ENCODE measurements at regions not wholly inside any gene's neighbourhood (a gene's known extent, or its start where the extent isn't known, plus 50 kb on each side); places are given as distances from the start of the nearest gene placed in this dataset.
"Not testable (repeated sequence)": the region's sequence is repeated elsewhere in the genome, so short reads cannot be mapped to it uniquely, and the experiment has no call there.

DNA sequence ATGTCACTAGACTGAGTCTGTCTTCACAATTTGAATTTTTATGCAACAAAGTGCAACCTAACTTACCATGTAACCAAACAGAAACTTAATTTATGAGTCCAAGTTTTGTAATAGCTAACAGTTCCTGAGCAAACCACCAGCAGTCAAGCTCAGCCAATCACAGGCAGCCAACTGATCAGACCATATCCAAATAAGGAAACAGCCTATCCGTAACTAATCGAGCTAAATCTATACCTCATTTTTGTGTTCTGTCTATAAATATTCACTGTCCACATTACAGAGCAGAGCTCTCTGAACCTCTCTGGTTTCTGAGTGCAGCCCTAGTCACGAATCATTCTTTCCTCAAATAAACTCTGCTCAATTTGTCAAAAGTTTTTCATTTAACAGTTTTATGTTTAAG lies 367.6 kb downstream of the PRR32 start:
- POLR2A ChIA-PET = no interaction called here
- no peaks in the 10 kb centered on the region for H3K36me3 Mint-ChIP-seq
- Histone ChIP-seq H3K27me3 (ENCODE audit: control insufficient read depth in 2 of 2, insufficient read depth in 2 of 2, low read length in 2 of 2) (no peaks in the 10 kb centered on the region), H3K9me3 (ENCODE audit: control insufficient read depth in 2 of 3, low read length in 3 of 3) (no peaks in the 10 kb centered on the region), H3K36me3 (ENCODE audit: control insufficient read depth in 2 of 3, insufficient read depth in 3 of 3, low read length in 3 of 3) (no peaks in the 10 kb centered on the region), H3K4me1 (ENCODE audit: control insufficient read depth in 2 of 2, insufficient read depth in 2 of 2, low read length in 2 of 2) (no peaks in the 10 kb centered on the region), H3K27ac (ENCODE audit: low read depth, low read length) (no peak overlapping the region), H3K4me3 (ENCODE audit: low read length) (no peak overlapping the region)
- no peak overlapping the region for H3K27ac Mint-ChIP-seq
- H3K9me3 Mint-ChIP-seq = peaks cover 0 to 3% (median 0%) of the 10 kb centered on the region in 11 donors
- no peaks in the 10 kb centered on the region for H3K4me1 Mint-ChIP-seq
- CTCF ChIA-PET = no interaction called here
- ATAC-seq (no peak), DNase-seq (no peak)
- no peaks in the 10 kb centered on the region for H3K27me3 Mint-ChIP-seq
- H3K4me3 Mint-ChIP-seq = no peak overlapping the region
- intact Hi-C loops (cut with micrococcal nuclease) = no loop called here

DNA sequence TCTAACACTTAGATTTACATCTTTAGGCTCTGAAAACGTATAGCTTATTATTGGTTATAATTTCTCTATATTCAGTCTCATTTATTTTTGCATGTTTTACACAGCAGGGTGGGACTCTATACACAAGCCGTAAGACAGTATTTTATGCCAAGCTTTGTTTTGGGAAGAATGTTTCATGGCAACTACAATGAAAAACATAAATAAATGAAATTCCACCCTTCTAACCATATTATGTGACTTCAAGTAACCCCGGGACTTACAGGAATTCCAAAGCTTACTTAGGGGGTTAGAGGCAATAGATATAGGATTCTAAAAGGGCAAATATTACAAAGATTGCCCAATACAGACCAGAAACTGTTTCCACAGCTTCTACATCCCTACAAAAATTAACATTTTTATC lies 370.9 kb downstream of the PRR32 start:
- Histone ChIP-seq H3K27ac (ENCODE audit: low read depth, low read length) (no peak overlapping the region), H3K27me3 (ENCODE audit: control insufficient read depth in 2 of 2, insufficient read depth in 2 of 2, low read length in 2 of 2) (no peaks in the 10 kb centered on the region), H3K36me3 (ENCODE audit: control insufficient read depth in 2 of 3, insufficient read depth in 3 of 3, low read length in 3 of 3) (no peaks in the 10 kb centered on the region), H3K9me3 (ENCODE audit: control insufficient read depth in 2 of 3, low read length in 3 of 3) (no peaks in the 10 kb centered on the region), H3K4me3 (ENCODE audit: low read length) (no peak overlapping the region), H3K4me1 (ENCODE audit: control insufficient read depth in 2 of 2, insufficient read depth in 2 of 2, low read length in 2 of 2) (no peaks in the 10 kb centered on the region)
- no peak overlapping the region for H3K4me3 Mint-ChIP-seq
- ATAC-seq = no peak
- no peaks in the 10 kb centered on the region for H3K27me3 Mint-ChIP-seq
- H3K36me3 Mint-ChIP-seq = no peaks in the 10 kb centered on the region
- DNase-seq = no peak
- H3K27ac Mint-ChIP-seq = no peak overlapping the region
- peaks cover 0 to 3% (median 0%) of the 10 kb centered on the region in 11 donors for H3K9me3 Mint-ChIP-seq
- ChIA-PET CTCF (no interaction called here), POLR2A (no interaction called here)
- no peaks in the 10 kb centered on the region for H3K4me1 Mint-ChIP-seq
- intact Hi-C loops (cut with micrococcal nuclease) = no loop called here

DNA sequence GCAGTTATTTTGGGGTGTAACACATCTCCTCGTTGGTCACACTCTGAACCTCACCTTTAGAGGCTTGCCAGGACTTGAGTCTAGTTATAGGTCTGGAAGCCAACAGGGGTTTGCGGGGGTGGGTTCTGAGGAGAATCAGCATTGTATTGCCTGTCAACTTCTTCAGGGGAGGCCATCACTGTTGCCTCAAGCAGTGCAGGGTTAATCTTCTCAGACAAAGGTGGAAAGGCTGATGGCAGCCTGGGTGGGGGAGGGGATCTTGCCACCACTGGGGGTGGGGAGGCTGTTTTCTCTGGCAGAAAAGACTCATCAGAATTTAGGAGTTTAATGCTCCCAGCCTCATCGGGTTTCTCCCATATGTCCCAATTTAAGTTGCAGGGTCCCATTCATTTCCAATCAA lies 387.8 kb downstream of the PRR32 start:
- H3K36me3 Mint-ChIP-seq = no peaks in the 10 kb centered on the region
- ATAC-seq (no peak), DNase-seq (no peak)
- Histone ChIP-seq H3K4me1 (ENCODE audit: control insufficient read depth in 2 of 2, insufficient read depth in 2 of 2, low read length in 2 of 2) (no peaks in the 10 kb centered on the region), H3K9me3 (ENCODE audit: control insufficient read depth in 2 of 3, low read length in 3 of 3) (no peaks in the 10 kb centered on the region), H3K27ac (ENCODE audit: low read depth, low read length) (no peak overlapping the region), H3K27me3 (ENCODE audit: control insufficient read depth in 2 of 2, insufficient read depth in 2 of 2, low read length in 2 of 2) (no peaks in the 10 kb centered on the region), H3K4me3 (ENCODE audit: low read length) (no peak overlapping the region), H3K36me3 (ENCODE audit: control insufficient read depth in 2 of 3, insufficient read depth in 3 of 3, low read length in 3 of 3) (no peaks in the 10 kb centered on the region)
- no peaks in the 10 kb centered on the region for H3K27me3 Mint-ChIP-seq
- no peak overlapping the region for H3K27ac Mint-ChIP-seq
- ChIA-PET POLR2A (no interaction called here), CTCF (no interaction called here)
- intact Hi-C loops (cut with micrococcal nuclease) = no loop called here
- no peaks in the 10 kb centered on the region for H3K4me1 Mint-ChIP-seq
- no peak overlapping the region for H3K4me3 Mint-ChIP-seq
- peaks cover 0 to 5% (median 0%) of the 10 kb centered on the region in 11 donors for H3K9me3 Mint-ChIP-seq

DNA sequence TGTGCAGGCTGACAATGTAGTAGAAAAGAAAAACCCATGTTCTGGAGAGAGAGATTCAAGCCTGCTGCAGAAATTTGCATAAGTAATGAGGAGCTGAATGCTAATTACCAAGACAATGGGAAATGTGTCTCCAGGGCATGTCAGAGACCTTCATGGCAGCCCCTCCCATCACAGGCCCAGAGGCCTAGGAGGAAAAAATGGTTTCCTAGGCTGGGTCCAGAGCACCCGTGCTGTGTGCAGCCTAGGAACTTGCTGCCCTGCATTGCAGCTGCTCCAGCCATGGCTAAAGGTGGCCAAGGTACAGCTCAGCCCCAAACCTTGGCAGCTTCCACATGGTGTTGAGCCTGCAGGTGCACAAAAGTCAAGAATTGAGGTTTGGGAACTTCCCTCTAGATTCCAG lies 402.3 kb downstream of the PRR32 start:
- POLR2A ChIA-PET; intact Hi-C loops (cut with micrococcal nuclease); CTCF ChIA-PET; ATAC-seq; H3K9me3 ChIP-seq (ENCODE audit: control insufficient read depth in 2 of 3, low read length in 3 of 3); H3K27ac ChIP-seq (ENCODE audit: low read depth, low read length); DNase-seq; H3K36me3 Mint-ChIP-seq; H3K4me3 ChIP-seq (ENCODE audit: low read length); H3K4me1 Mint-ChIP-seq; H3K27ac Mint-ChIP-seq; H3K27me3 Mint-ChIP-seq; H3K36me3 ChIP-seq (ENCODE audit: control insufficient read depth in 2 of 3, insufficient read depth in 3 of 3, low read length in 3 of 3); H3K4me1 ChIP-seq (ENCODE audit: control insufficient read depth in 2 of 2, insufficient read depth in 2 of 2, low read length in 2 of 2); H3K27me3 ChIP-seq (ENCODE audit: control insufficient read depth in 2 of 2, insufficient read depth in 2 of 2, low read length in 2 of 2); H3K4me3 Mint-ChIP-seq: not testable (repeated sequence)
- peaks cover 0 to 20% (median 7%) of the 10 kb centered on the region in 11 donors for H3K9me3 Mint-ChIP-seq

DNA sequence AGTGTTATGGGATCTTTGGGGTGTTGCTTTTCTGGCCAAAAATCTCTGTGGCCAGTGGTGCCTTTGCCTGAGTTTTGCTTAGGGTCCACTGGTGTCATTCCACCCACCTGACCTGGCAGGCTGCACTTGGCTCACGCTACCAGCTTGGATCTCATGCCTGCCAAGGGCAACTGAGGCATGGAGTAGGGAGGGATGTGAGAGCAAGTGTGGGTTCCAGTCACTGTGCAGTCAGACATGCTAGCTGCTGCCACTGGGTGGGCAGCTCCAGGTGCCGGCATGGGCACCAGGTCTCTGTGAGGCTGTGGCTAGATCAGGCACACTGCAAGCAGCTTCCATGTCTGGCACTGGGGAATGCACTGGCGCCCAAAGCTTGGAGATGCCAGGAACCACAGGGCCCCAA lies 424.1 kb downstream of the PRR32 start:
- intact Hi-C loops (cut with micrococcal nuclease) = no loop called here
- ChIA-PET CTCF (no interaction called here), POLR2A (no interaction called here)
- H3K27me3 ChIP-seq (ENCODE audit: control insufficient read depth in 2 of 2, insufficient read depth in 2 of 2, low read length in 2 of 2) = no peaks in the 10 kb centered on the region
- Mint-ChIP-seq H3K27me3 (no peaks in the 10 kb centered on the region), H3K27ac (no peak overlapping the region), H3K36me3 (no peaks in the 10 kb centered on the region), H3K4me3 (no peak overlapping the region), H3K9me3 (no peaks in the 10 kb centered on the region), H3K4me1 (no peaks in the 10 kb centered on the region)
- no peak for DNase-seq
- no peak overlapping the region for H3K4me3 ChIP-seq (ENCODE audit: low read length)
- no peaks in the 10 kb centered on the region for H3K36me3 ChIP-seq (ENCODE audit: control insufficient read depth in 2 of 3, insufficient read depth in 3 of 3, low read length in 3 of 3)
- H3K4me1 ChIP-seq (ENCODE audit: control insufficient read depth in 2 of 2, insufficient read depth in 2 of 2, low read length in 2 of 2) = no peaks in the 10 kb centered on the region
- no peak overlapping the region for H3K27ac ChIP-seq (ENCODE audit: low read depth, low read length)
- H3K9me3 ChIP-seq (ENCODE audit: control insufficient read depth in 2 of 3, low read length in 3 of 3) = no peaks in the 10 kb centered on the region
- no peak for ATAC-seq

DNA sequence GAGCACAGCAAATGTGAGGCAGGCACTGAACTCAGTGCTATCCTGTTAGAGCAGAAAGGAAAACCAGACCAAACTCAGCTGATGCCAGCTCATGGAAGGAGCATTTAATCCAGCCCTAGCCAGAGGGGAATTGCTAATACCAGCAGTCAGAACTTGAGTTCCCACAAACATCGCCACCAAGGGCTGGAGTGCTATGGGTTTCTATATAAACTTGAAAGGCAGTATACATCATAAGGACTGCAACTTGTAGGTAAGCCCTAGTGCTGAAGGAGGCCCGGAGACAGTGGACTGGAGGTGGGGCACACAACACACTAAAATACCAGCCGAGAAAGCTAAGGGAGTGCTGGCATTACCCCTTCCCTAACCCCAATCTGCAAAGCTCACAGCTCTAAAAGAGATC lies 440.2 kb downstream of the PRR32 start:
- Mint-ChIP-seq H3K4me3 (no peak overlapping the region), H3K36me3 (no peaks in the 10 kb centered on the region), H3K27ac (no peak overlapping the region), H3K27me3 (no peaks in the 10 kb centered on the region), H3K9me3 (peaks cover 0 to 17% (median 2%) of the 10 kb centered on the region in 11 donors), H3K4me1 (no peaks in the 10 kb centered on the region)
- no peaks in the 10 kb centered on the region for H3K9me3 ChIP-seq (ENCODE audit: control insufficient read depth in 2 of 3, low read length in 3 of 3)
- no peaks in the 10 kb centered on the region for H3K27me3 ChIP-seq (ENCODE audit: control insufficient read depth in 2 of 2, insufficient read depth in 2 of 2, low read length in 2 of 2)
- ChIA-PET CTCF (no interaction called here), POLR2A (no interaction called here)
- intact Hi-C loops (cut with micrococcal nuclease) = no loop called here
- ATAC-seq (no peak), DNase-seq (no peak)
- no peak overlapping the region for H3K4me3 ChIP-seq (ENCODE audit: low read length)
- no peak overlapping the region for H3K27ac ChIP-seq (ENCODE audit: low read depth, low read length)
- no peaks in the 10 kb centered on the region for H3K4me1 ChIP-seq (ENCODE audit: control insufficient read depth in 2 of 2, insufficient read depth in 2 of 2, low read length in 2 of 2)
- H3K36me3 ChIP-seq (ENCODE audit: control insufficient read depth in 2 of 3, insufficient read depth in 3 of 3, low read length in 3 of 3) = no peaks in the 10 kb centered on the region

DNA sequence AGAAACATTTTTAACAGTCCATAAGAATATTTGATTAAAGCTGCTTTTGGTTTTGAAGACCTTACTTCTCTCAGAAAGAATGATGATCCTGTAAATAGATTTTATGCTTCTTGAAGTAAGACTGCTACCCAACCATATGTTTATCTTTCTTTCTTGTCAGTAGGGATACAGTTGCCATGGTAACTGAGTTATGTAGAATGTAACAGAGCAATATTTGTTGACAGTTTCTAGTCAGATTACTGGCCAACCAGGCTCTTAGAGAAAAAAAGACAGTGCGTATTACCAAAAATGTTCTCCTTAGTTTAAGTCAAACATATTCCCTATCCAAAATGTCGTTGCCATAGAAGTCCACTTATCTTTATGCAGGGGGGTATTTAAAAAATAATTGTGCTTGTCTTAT lies 456.8 kb downstream of the PRR32 start:
- no peaks in the 10 kb centered on the region for H3K9me3 ChIP-seq (ENCODE audit: control insufficient read depth in 2 of 3, low read length in 3 of 3)
- Mint-ChIP-seq H3K36me3 (no peaks in the 10 kb centered on the region), H3K9me3 (peaks cover 0 to 7% (median 2%) of the 10 kb centered on the region in 11 donors), H3K27ac (no peak overlapping the region), H3K4me3 (no peak overlapping the region), H3K4me1 (no peaks in the 10 kb centered on the region), H3K27me3 (no peaks in the 10 kb centered on the region)
- CTCF ChIA-PET = no interaction called here
- intact Hi-C loops (cut with micrococcal nuclease) = no loop called here
- H3K27ac ChIP-seq (ENCODE audit: low read depth, low read length) = no peak overlapping the region
- POLR2A ChIA-PET = no interaction called here
- no peak for DNase-seq
- ATAC-seq = no peak
- no peak overlapping the region for H3K4me3 ChIP-seq (ENCODE audit: low read length)
- no peaks in the 10 kb centered on the region for H3K27me3 ChIP-seq (ENCODE audit: control insufficient read depth in 2 of 2, insufficient read depth in 2 of 2, low read length in 2 of 2)
- no peaks in the 10 kb centered on the region for H3K36me3 ChIP-seq (ENCODE audit: control insufficient read depth in 2 of 3, insufficient read depth in 3 of 3, low read length in 3 of 3)
- no peaks in the 10 kb centered on the region for H3K4me1 ChIP-seq (ENCODE audit: control insufficient read depth in 2 of 2, insufficient read depth in 2 of 2, low read length in 2 of 2)
